A673 (cell line): ENCODE measurements at regions not wholly inside any gene's neighbourhood (a gene's known extent, or its start where the extent isn't known, plus 50 kb on each side); places are given as distances from the start of the nearest gene placed in this dataset.

Source experiments
- BruUV-seq: library from RNA; stranded (reverse); fragments of 400-500 nt; replicated peaks from 2 replicates; lab custom pipeline; 2021; lab: Mats Ljungman, UMichigan
- CTCF ChIA-PET: fragments of 300-600 bp; sonication (Branson Sonifier 250); formaldehyde crosslinking; loops from one replicate; lab custom pipeline; 2022; ENCODE audit warnings: antibody characterized with exemption; lab: Charles Lee
- POLR2A ChIA-PET: fragments of 300-600 bp; sonication (Branson Sonifier 250); formaldehyde crosslinking; loops from one replicate; lab custom pipeline; 2022; ENCODE audit warnings: antibody characterized with exemption; ENCODE audit not compliant: low non-redundant PET; lab: Charles Lee
- DNase-seq: peaks from one replicate; pipeline ENCODE4 v3.0.0-alpha.2; 2015; ENCODE audit warnings: low spot score
- H3K27ac ChIP-seq: fragments of 200-600 bp; sonication (generic); 2 replicates; pipeline ENCODE4 v1.5.1; 2016; ENCODE audit warnings: mixed run types, low read depth, mild to moderate bottlenecking, mixed read lengths, antibody characterized with exemption, low read length; ENCODE audit not compliant: poor library complexity, severe bottlenecking
- H3K27me3 ChIP-seq: fragments of 200-600 bp; sonication (generic); replicated peaks from 2 replicates; pipeline ENCODE4 v1.6.1; 2017; ENCODE audit warnings: mixed run types, low read depth, mild to moderate bottlenecking, mixed read lengths, antibody characterized with exemption, low read length; ENCODE audit not compliant: insufficient read depth, poor library complexity
- H3K36me3 ChIP-seq: fragments of 200-600 bp; sonication (generic); 2 replicates; pipeline ENCODE4 v1.6.1; 2016; ENCODE audit warnings: mixed run types, mild to moderate bottlenecking, mixed read lengths, antibody characterized with exemption, low read length; ENCODE audit not compliant: insufficient read depth, poor library complexity, severe bottlenecking
- H3K4me1 ChIP-seq: fragments of 200-600 bp; sonication (generic); 2 replicates; pipeline ENCODE4 v1.6.1; 2017; ENCODE audit warnings: mixed run types, mild to moderate bottlenecking, mixed read lengths, antibody characterized with exemption, low read length; ENCODE audit not compliant: insufficient read depth, poor library complexity, severe bottlenecking
- H3K4me3 ChIP-seq: fragments of 200-600 bp; sonication (generic); 2 replicates; pipeline ENCODE4 v1.5.1; 2016; ENCODE audit warnings: low read depth, mixed run types, mild to moderate bottlenecking, mixed read lengths, low read length; ENCODE audit not compliant: poor library complexity, severe bottlenecking
- H3K9me3 ChIP-seq: fragments of 200-600 bp; sonication (generic); 2 replicates; pipeline ENCODE4 v1.6.1; 2016; ENCODE audit warnings: mixed run types, low read depth, mild to moderate bottlenecking, mixed read lengths, antibody characterized with exemption, low read length; ENCODE audit not compliant: poor library complexity, severe bottlenecking
- CTCF ChIP-seq: fragments of 300-800, 200-600 bp; sonication (generic); conservative IDR thresholded peaks from 2 replicates; pipeline ENCODE4 v1.5.1; 2017; ENCODE audit warnings: low read depth, mild to moderate bottlenecking, antibody characterized with exemption, low read length, moderate library complexity, mixed read lengths
- EZH2 ChIP-seq: fragments of 200-600 bp; sonication (generic); IDR thresholded peaks from 2 replicates; pipeline ENCODE4 v1.6.1; 2017; ENCODE audit warnings: borderline replicate concordance, low read depth, mild to moderate bottlenecking, mixed read lengths, antibody characterized with exemption, low read length; ENCODE audit not compliant: poor library complexity, severe bottlenecking
- intact Hi-C: fragments of 100-400 bp; cut with micrococcal nuclease; formaldehyde crosslinking; loops from one replicate; pipeline ENCODE4 v1.10.0; 2022; ENCODE audit not compliant: unreplicated experiment

- Histone ChIP-seq H3K36me3 (no peaks in the 10 kb centered on the region), H3K27ac (no peak overlapping the region), H3K4me3 (no peak overlapping the region), H3K4me1 (no peaks in the 10 kb centered on the region), H3K27me3 (no peaks in the 10 kb centered on the region), H3K9me3 (no peaks in the 10 kb centered on the region)
- POLR2A ChIA-PET = no interaction called here
- TF ChIP-seq EZH2 (no peak), CTCF (no peak)
- intact Hi-C loops = no loop called here
- BruUV-seq = no TSS peak
- DNase-seq = no peak
- CTCF ChIA-PET = no interaction called here
These were observed 52.5 kb upstream of the PITX2 start for GRCh38 chr4:110675426-110675825.

DNA sequence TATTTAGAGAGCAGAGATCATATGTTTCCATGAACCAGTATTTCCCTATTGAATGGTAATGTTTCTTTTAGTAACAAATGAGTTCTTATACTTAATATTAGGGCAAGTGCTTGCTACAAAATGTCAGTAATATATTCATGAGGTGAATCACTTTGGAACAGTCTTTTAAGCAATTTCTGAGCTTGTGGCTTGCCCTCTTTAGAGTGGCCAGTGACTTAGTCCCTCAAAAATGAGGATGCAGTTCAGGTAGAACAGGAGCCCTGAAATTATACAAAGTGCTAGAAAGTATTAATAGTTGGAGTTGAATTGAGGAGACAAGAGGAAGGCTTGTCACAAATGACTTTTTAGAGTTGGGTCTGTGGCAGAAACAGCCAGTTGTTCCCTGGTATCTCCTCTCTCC is 53.4 kb upstream of the PITX2 start:
- Histone ChIP-seq H3K27ac (no peak overlapping the region), H3K9me3 (no peaks in the 10 kb centered on the region), H3K4me1 (no peaks in the 10 kb centered on the region), H3K4me3 (no peak overlapping the region), H3K36me3 (no peaks in the 10 kb centered on the region), H3K27me3 (no peaks in the 10 kb centered on the region)
- ChIA-PET CTCF (no interaction called here), POLR2A (no interaction called here)
- TF ChIP-seq EZH2 = no peak
- no peak for TF ChIP-seq CTCF
- no peak for DNase-seq
- BruUV-seq = no TSS peak
- intact Hi-C loops = no loop called here

GRCh38 chr4:110678517-110679227 is 55.8 kb upstream of the PITX2 start:
- BruUV-seq = no TSS peak
- Histone ChIP-seq H3K27ac (no peak overlapping the region), H3K4me1 (no peaks in the 10 kb centered on the region), H3K36me3 (no peaks in the 10 kb centered on the region), H3K27me3 (no peaks in the 10 kb centered on the region), H3K9me3 (no peaks in the 10 kb centered on the region), H3K4me3 (no peak overlapping the region)
- TF ChIP-seq CTCF (no peak), EZH2 (no peak)
- peak; percentile 7 for DNase-seq
- CTCF ChIA-PET = no interaction called here
- intact Hi-C loops = no loop called here
- POLR2A ChIA-PET = no interaction called here
